ENCODE measurements at regions not wholly inside any gene's neighbourhood (a gene's known extent, or its start where the extent isn't known, plus 50 kb on each side); places are given as distances from the start of the nearest gene placed in this dataset.
A peak's percentile ranks its signal among the peaks of the same experiment; 100 is the strongest.

- DNase-seq = peak in 6 of 14 donors; percentile 1 to 39 (median 10)
Observed at GRCh38 chr4:174120446-174121295, 162.8 kb downstream of the FBXO8 start.

DNA sequence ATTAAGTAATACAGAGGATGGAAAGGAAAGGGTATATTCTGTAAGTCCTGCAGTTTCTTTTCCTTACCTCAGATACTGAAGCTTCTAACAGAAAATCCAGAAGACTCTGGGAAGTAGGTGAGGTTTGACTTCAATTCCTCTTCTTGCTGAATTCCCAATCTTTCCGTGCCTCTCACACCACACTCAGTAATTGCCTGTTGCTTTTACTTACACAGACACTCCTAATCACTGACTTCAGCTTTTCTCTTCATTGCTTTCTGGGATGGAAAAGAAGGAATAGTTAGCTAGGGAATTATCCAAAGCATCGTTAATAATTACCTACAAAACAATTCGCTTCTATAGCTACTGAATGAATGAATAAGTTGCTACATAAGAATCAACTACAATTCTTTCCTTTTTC, 163.6 kb downstream of the FBXO8 start:
- DNase-seq = no peak

DNA sequence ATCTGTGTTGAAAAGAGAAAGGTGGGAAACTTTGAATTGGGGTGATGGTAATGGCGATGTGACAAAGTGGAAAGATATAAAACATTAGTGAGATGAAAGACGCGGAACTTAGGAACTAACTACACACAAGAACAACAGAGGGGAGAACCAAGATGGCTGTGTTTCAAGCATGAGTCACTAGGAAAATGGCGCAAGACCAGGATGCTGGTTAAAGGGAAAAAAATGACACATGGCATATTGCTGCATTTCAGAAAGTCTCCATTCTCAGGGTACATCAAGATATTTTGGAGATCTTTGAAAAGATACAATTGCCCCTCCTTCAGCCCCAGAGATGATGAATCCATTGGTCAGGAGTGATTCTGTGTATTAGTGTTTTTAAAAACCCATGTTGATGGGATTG, 164.4 kb downstream of the FBXO8 start:
- DNase-seq = no peak

DNA sequence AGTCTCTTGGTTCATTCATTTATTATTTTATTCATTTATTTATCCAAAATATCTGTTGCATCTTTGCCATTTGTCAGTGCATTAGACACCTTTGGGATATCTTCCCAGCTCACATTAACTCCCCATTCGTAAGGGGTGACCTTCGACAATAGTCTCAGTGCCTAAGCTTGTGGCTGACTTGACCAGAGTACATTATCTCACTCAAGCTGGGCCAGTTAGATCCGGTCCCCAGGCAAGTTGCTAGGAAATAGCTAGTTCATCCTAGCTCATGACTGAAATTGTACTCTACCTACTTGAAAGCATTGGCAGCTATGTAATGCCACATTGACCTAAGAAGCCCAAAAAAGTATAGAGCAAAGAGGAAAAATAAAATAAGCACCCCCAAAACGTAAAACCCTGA, 165.3 kb downstream of the FBXO8 start:
- no peak for DNase-seq

- DNase-seq = no peak
Observed at GRCh38 chr4:174117445-174117844, 166.0 kb downstream of the FBXO8 start.

DNA sequence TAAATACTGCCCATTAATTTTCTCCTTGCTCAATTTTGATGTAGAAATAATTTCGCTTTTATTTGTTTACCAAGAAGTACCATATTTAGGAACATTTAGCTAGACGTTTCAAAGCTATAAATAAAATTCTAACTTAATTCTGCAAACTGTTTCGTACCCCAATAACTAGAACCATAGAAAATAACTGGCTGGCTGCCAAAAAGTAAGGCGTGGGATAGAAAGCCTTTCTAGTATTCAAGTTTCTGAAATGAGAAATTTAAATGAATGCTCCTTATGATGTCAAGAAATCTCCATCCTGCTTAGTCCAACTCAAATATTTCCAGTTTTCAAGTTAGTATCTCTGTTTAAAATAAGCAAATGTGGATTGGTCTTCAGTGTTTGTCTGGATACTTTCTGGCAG, 167.4 kb downstream of the FBXO8 start:
- DNase-seq = no peak

- DNase-seq = no peak
Observed at GRCh38 chr4:174111422-174111821, 172.0 kb downstream of the FBXO8 start.

GRCh38 chr4:174110180-174110579, 173.3 kb downstream of the FBXO8 start:
- DNase-seq = no peak

- DNase-seq = no peak
Observed at GRCh38 chr4:174107746-174108354, 175.6 kb downstream of the FBXO8 start.

- DNase-seq = no peak
Observed at GRCh38 chr4:174105202-174105601, 178.3 kb downstream of the FBXO8 start.

DNA sequence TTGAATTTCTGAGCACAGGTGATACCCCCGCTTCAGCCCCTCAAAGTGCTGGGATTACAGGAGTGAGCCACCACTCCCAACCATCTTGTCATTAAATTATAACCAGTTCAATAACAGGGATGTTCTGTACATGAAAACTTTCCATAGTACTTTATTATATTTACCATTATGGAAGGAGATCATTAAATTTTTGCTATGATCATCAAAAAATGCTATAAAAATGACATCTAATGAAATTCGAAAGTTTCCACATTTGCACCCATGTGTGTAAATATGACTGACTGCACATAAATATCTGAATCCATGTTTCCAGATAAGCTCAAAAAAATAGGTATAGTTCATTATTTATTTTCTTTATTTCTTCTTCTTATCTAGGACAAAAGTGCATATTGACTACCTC, 182.6 kb downstream of the FBXO8 start:
- DNase-seq = no peak

- no peak for DNase-seq
Observed at GRCh38 chr4:174099712-174100111, 183.8 kb downstream of the FBXO8 start.

- no peak for DNase-seq
Observed at GRCh38 chr4:174096999-174097398, 186.5 kb downstream of the FBXO8 start.

GRCh38 chr4:174096456-174096855, 187.0 kb downstream of the FBXO8 start:
- DNase-seq = no peak

GRCh38 chr4:174091130-174091529, 192.3 kb downstream of the FBXO8 start:
- DNase-seq = no peak

- DNase-seq = no peak
Observed at GRCh38 chr4:174089711-174090110, 193.8 kb downstream of the FBXO8 start.

GRCh38 chr4:174088795-174089194, 194.7 kb downstream of the FBXO8 start:
- DNase-seq = no peak

GRCh38 chr4:174086829-174087799, 196.4 kb downstream of the FBXO8 start:
- DNase-seq = no peak

DNA sequence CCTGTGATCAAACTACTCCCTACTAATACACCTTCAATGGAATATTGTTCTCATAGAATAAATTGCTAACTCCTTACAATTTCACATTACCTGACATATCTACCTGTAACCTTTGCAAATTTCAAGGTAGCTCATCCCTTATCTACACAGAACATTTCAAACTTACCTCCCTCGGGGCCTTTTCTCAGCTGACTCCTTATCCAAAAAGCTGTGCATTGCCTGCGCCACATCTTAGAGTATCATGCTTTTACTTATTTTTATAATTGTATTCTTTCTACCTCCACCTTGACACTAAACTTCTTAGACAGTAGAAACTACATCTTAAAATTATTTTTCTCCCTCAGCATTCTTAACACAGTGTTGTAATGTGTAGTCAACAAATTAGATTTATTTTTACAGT, 198.5 kb downstream of the FBXO8 start:
- no peak for DNase-seq

GRCh38 chr4:174084542-174084941, 198.9 kb downstream of the FBXO8 start:
- DNase-seq = no peak

GRCh38 chr4:174080361-174080760, 203.1 kb downstream of the FBXO8 start:
- no peak for DNase-seq

DNA sequence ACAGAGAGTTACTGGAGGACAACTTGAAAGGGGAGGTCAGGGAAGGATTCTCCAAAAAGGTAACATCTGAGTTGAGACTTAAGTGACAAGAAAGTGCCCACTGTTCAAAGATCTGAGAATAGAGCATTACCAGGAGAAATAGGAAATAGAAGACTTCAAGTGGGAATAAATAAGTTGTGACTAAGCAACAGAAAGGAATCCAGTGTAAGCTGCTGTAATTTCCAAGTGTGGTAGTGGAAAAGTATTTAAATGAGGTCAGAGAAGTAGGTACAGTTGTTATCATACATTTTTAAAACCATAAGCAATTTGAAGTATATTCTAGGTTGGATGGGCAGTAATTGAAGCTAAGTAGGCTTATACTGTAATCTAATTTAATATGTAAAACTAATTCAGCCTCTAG, 211.9 kb downstream of the FBXO8 start:
- no peak for DNase-seq

DNA sequence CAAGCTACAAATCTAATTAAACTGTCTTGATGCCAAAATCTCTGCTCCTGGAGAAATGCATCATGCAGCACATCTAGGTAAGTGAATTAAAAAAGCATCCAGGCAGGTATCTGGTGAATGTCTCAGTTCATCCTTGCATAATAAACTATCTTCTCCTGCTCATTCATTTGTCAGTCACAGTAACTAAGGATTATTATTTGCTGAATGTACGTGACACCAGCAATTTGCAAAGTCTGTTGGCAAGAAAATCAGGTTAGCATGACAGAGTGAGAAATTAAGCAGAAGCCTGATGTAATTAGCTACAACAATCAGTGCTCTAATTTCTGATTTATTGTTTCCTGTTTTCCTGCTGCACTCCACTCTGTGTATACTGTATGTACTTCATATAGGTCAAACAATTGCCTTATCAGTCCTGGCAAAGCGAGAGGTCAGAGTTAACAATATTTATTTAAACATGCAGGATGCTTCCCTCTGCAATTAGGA, 213.6 kb downstream of the FBXO8 start:
- DNase-seq = no peak

Data from C1 segment of cervical spinal cord (tissue), 14 donors.